Activated CD4-positive, alpha-beta T cell treated with anti-CD3 and anti-CD28 coated beads, Interleukin-2, Interleukin-6, amounts not matched to agents 100 ng/mL and 50 ng/mL, durations not matched to agents 16 hours and 8 hours (primary cell): ENCODE measurements at regions not wholly inside any gene's neighbourhood (a gene's known extent, or its start where the extent isn't known, plus 50 kb on each side); places are given as distances from the start of the nearest gene placed in this dataset.
A peak's percentile ranks its signal among the peaks of the same experiment; 100 is the strongest.
"Not testable (repeated sequence)": the region's sequence is repeated elsewhere in the genome, so short reads cannot be mapped to it uniquely, and the experiment has no call there.

Experiments
- DNase-seq: peaks from one replicate; pipeline ENCODE4 v3.0.0-alpha.2; 2020

GRCh38 chrX:117843749-117844148, 272.9 kb downstream of the KLHL13 start:
- DNase-seq = no peak

GRCh38 chrX:117840645-117841044, 276.0 kb downstream of the KLHL13 start:
- DNase-seq = no peak

GRCh38 chrX:117839544-117839943, 277.1 kb downstream of the KLHL13 start:
- peak; percentile 8 for DNase-seq

GRCh38 chrX:117838581-117839331, 277.9 kb downstream of the KLHL13 start:
- DNase-seq = no peak

GRCh38 chrX:117835034-117835433, 281.6 kb downstream of the KLHL13 start:
- DNase-seq = no peak

GRCh38 chrX:117834076-117834475, 282.5 kb downstream of the KLHL13 start:
- no peak for DNase-seq

GRCh38 chrX:117821472-117821871, 295.1 kb downstream of the KLHL13 start:
- DNase-seq = not testable (repeated sequence)

- no peak for DNase-seq
Measured at GRCh38 chrX:117808426-117808825, 308.2 kb downstream of the KLHL13 start.

GRCh38 chrX:117803463-117803862, 313.1 kb downstream of the KLHL13 start:
- DNase-seq = no peak

GRCh38 chrX:117788339-117788738, 328.3 kb downstream of the KLHL13 start:
- DNase-seq = no peak

- DNase-seq = no peak
Measured at GRCh38 chrX:117771384-117771783, 345.2 kb downstream of the KLHL13 start.

GRCh38 chrX:117768861-117769604, 347.6 kb downstream of the KLHL13 start:
- DNase-seq = no peak

- DNase-seq = no peak
Measured at GRCh38 chrX:117765211-117765610, 351.4 kb downstream of the KLHL13 start.

- DNase-seq = no peak
Measured at GRCh38 chrX:117752745-117753144, 363.9 kb downstream of the KLHL13 start.

GRCh38 chrX:117751155-117751554, 365.5 kb downstream of the KLHL13 start:
- no peak for DNase-seq

GRCh38 chrX:117744958-117745357, 371.7 kb downstream of the KLHL13 start:
- DNase-seq = no peak

GRCh38 chrX:117743469-117744251, 372.9 kb downstream of the KLHL13 start:
- DNase-seq = peak; percentile 13

GRCh38 chrX:117713411-117713810, 403.2 kb downstream of the KLHL13 start:
- no peak for DNase-seq

- DNase-seq = no peak
Measured at GRCh38 chrX:117711782-117712181, 404.8 kb downstream of the KLHL13 start.

GRCh38 chrX:117707948-117708743, 408.5 kb downstream of the KLHL13 start:
- no peak for DNase-seq

- DNase-seq = no peak
Measured at GRCh38 chrX:117701050-117701449, 415.6 kb downstream of the KLHL13 start.

- no peak for DNase-seq
Measured at GRCh38 chrX:117689956-117690355, 426.7 kb downstream of the KLHL13 start.

- DNase-seq = no peak
Measured at GRCh38 chrX:117680286-117680685, 436.3 kb downstream of the KLHL13 start.
